ENCODE measurements at regions not wholly inside any gene's neighbourhood (a gene's known extent, or its start where the extent isn't known, plus 50 kb on each side); places are given as distances from the start of the nearest gene placed in this dataset.

DNA sequence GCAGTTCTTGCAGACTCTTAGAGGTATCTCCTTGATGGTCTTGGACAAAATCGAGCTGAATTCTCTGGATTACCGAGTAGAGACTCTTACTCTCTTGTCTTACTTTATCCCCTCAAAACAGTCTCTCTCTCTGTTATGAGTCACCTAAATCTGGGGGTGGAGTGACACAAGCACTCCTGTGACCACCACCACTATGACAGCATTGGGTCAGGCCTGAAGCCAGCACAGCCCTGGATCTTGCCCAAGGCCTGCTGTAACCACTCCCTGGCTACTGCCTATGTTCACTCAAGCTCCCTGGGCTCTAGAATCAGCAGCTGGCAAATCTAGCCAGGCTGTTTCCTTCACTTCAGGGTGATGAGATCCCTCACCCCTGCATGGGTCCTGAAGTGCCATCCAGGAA, 662.5 kb downstream of the LUZP2 start:
- Histone ChIP-seq H3K4me2 (no peak overlapping the region), H4K20me1 (no peaks in the 10 kb centered on the region), H3K36me3 (no peaks in the 10 kb centered on the region), H3K27me3 (no peaks in the 10 kb centered on the region), H3K9ac (no peak overlapping the region), H3K4me1 (no peaks in the 10 kb centered on the region), H3K4me3 (no peak overlapping the region), H3K27ac (no peak overlapping the region), H3K9me3 (replicated peaks in 1 of 11) (no peaks in the 10 kb centered on the region)
- no peak for TF ChIP-seq Cebpa-rat (IDR thresholded peaks at IDR 0.05)

GRCh38 chr11:25163421-25163820, 666.6 kb downstream of the LUZP2 start:
- Histone ChIP-seq H3K27me3 (no peaks in the 10 kb centered on the region), H3K4me3 (no peak overlapping the region), H3K9me3 (replicated peaks in 1 of 11) (peaks cover 0 to 8% (median 0%) of the 10 kb centered on the region in 11 experiments; a peak in 3 of 22 replicates), H4K20me1 (no peaks in the 10 kb centered on the region), H3K9ac (no peak overlapping the region), H3K4me1 (no peaks in the 10 kb centered on the region), H3K36me3 (no peaks in the 10 kb centered on the region), H3K27ac (no peak overlapping the region), H3K4me2 (no peak overlapping the region)
- TF ChIP-seq Cebpa-rat (IDR thresholded peaks at IDR 0.05): no peak

- no peaks in the 10 kb centered on the region for H4K20me1 ChIP-seq
- no peak for TF ChIP-seq Cebpa-rat (IDR thresholded peaks at IDR 0.05)
- H3K36me3 ChIP-seq: no peaks in the 10 kb centered on the region
- H3K4me2 ChIP-seq: no peak overlapping the region
- no peaks in the 10 kb centered on the region for H3K27me3 ChIP-seq
- no peaks in the 10 kb centered on the region for H3K4me1 ChIP-seq
- no peaks in the 10 kb centered on the region for H3K9me3 ChIP-seq (replicated peaks in 1 of 11)
- H3K4me3 ChIP-seq: no peak overlapping the region
- H3K27ac ChIP-seq: no peak overlapping the region
- H3K9ac ChIP-seq: no peak overlapping the region
These were observed 683.3 kb downstream of the LUZP2 start for GRCh38 chr11:25180187-25180586.

DNA sequence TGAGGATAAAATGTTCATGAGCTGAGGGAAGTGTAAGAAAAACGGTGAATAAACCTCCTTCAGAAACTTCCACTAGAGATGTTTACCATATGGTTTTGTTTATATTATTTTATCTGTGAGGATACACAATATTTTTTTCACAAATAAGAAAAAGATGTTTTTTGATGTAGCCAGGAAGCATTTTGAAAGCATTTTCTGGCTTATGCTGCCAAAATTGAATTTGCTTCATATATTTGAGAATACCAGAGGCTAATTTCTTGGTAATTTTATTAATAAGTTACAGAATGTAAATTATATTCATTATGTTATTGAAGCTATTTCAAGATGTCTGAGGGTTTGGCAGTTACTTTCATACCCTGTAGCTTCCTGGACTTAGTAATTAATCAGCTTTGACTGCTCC, 686.6 kb downstream of the LUZP2 start:
- Histone ChIP-seq H3K4me3 (no peak overlapping the region), H3K4me1 (no peaks in the 10 kb centered on the region), H3K4me2 (no peak overlapping the region), H3K9me3 (replicated peaks in 1 of 11) (no peaks in the 10 kb centered on the region), H3K27me3 (no peaks in the 10 kb centered on the region), H3K27ac (no peak overlapping the region), H4K20me1 (no peaks in the 10 kb centered on the region), H3K36me3 (no peaks in the 10 kb centered on the region), H3K9ac (no peak overlapping the region)
- no peak for TF ChIP-seq Cebpa-rat (IDR thresholded peaks at IDR 0.05)

DNA sequence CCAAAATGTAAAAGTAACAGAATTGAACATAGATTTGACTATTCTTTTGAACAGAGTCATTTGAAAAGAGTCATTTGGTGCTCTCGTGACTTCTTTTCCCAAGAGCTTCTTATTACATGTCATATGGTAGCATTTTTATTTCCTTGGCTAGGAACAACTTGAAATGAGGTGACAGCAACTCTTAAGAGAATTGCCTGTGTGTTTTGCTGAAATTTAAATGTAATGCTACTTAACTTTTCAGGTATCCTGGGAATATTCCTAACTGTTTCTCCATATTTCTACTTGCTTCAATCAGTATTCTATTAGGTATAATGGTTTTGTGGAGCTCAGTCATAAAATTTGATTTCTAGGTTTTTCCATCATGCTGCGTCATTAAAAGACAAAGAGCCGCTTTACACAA, 700.7 kb downstream of the LUZP2 start:
- no peak for TF ChIP-seq Cebpa-rat (IDR thresholded peaks at IDR 0.05)
- H3K27me3 ChIP-seq: no peaks in the 10 kb centered on the region
- H3K36me3 ChIP-seq: no peaks in the 10 kb centered on the region
- H3K4me3 ChIP-seq: no peak overlapping the region
- no peaks in the 10 kb centered on the region for H3K9me3 ChIP-seq (replicated peaks in 1 of 11)
- H3K9ac ChIP-seq: no peak overlapping the region
- H3K27ac ChIP-seq: no peak overlapping the region
- H3K4me1 ChIP-seq: no peaks in the 10 kb centered on the region
- no peak overlapping the region for H3K4me2 ChIP-seq
- H4K20me1 ChIP-seq: no peaks in the 10 kb centered on the region

DNA sequence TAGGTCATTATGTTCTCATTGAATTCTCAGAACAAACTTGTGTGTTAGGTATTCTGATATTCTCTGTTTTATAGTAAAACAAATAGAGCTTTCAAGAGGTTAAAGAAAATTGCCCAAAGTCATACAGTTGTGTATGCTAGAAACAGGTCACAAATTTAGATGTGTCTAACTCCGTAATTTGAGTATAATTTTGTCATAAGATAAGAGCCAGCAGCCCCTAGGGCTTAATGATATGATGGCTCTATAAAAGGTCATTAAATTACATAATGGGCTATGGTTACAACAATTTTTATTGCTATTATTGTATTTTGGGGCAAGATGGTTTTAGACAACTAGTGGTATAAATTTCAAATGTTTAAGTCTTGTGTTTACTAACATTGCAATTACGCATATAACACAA, 701.9 kb downstream of the LUZP2 start:
- Histone ChIP-seq H3K9ac (no peak overlapping the region), H3K4me1 (no peaks in the 10 kb centered on the region), H4K20me1 (no peaks in the 10 kb centered on the region), H3K9me3 (replicated peaks in 1 of 11) (no peaks in the 10 kb centered on the region), H3K36me3 (no peaks in the 10 kb centered on the region), H3K27me3 (no peaks in the 10 kb centered on the region), H3K27ac (no peak overlapping the region), H3K4me3 (no peak overlapping the region), H3K4me2 (no peak overlapping the region)
- no peak for TF ChIP-seq Cebpa-rat (IDR thresholded peaks at IDR 0.05)

GRCh38 chr11:25200925-25201324, 704.1 kb downstream of the LUZP2 start:
- Histone ChIP-seq H3K27ac (no peak overlapping the region), H3K9ac (no peak overlapping the region), H4K20me1 (no peaks in the 10 kb centered on the region), H3K4me2 (no peak overlapping the region), H3K4me3 (no peak overlapping the region), H3K9me3 (replicated peaks in 1 of 11) (no peaks in the 10 kb centered on the region), H3K27me3 (no peaks in the 10 kb centered on the region), H3K4me1 (no peaks in the 10 kb centered on the region), H3K36me3 (no peaks in the 10 kb centered on the region)
- TF ChIP-seq Cebpa-rat (IDR thresholded peaks at IDR 0.05): no peak

DNA sequence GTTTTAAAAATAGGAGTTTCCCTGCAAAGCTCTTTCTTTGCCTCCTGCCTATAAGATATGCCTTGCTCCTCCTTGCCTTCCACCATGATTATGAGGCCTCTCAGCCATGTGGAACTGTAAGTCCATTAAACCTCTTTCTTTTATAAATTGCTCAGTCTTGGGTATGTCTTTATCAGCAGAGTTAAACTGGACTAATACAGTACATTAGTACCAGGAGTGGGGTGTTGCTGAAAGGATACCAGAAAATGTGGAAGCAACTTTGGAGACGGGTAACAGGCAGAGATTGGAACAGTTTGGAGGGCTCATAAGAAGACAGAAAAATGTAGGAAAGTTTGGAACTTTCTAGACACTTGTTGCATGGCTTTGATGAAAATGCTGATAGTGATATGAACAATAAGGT, 709.9 kb downstream of the LUZP2 start:
- TF ChIP-seq Cebpa-rat (IDR thresholded peaks at IDR 0.05): no peak
- Histone ChIP-seq H3K4me2 (no peak overlapping the region), H3K9ac (no peak overlapping the region), H3K9me3 (replicated peaks in 1 of 11) (peaks cover 0 to 11% (median 6%) of the 10 kb centered on the region in 11 experiments; a peak in 14 of 22 replicates), H3K4me1 (no peaks in the 10 kb centered on the region), H3K36me3 (no peaks in the 10 kb centered on the region), H4K20me1 (no peaks in the 10 kb centered on the region), H3K27me3 (no peaks in the 10 kb centered on the region), H3K27ac (no peak overlapping the region), H3K4me3 (no peak overlapping the region)

- H3K27ac ChIP-seq: no peak overlapping the region
- H3K9me3 ChIP-seq (replicated peaks in 1 of 11): peaks cover 0 to 6% (median 3%) of the 10 kb centered on the region in 11 experiments; a peak in 14 of 22 replicates
- no peaks in the 10 kb centered on the region for H4K20me1 ChIP-seq
- H3K4me1 ChIP-seq: no peaks in the 10 kb centered on the region
- no peak overlapping the region for H3K4me2 ChIP-seq
- no peaks in the 10 kb centered on the region for H3K27me3 ChIP-seq
- no peak overlapping the region for H3K9ac ChIP-seq
- no peaks in the 10 kb centered on the region for H3K36me3 ChIP-seq
- no peak overlapping the region for H3K4me3 ChIP-seq
- no peak for TF ChIP-seq Cebpa-rat (IDR thresholded peaks at IDR 0.05)
These were observed 714.9 kb downstream of the LUZP2 start for GRCh38 chr11:25211635-25212254.

- Histone ChIP-seq H3K9me3 (replicated peaks in 1 of 11) (no peaks in the 10 kb centered on the region), H3K36me3 (no peaks in the 10 kb centered on the region), H3K4me2 (no peak overlapping the region), H3K9ac (no peak overlapping the region), H3K27ac (no peak overlapping the region), H3K27me3 (no peaks in the 10 kb centered on the region), H3K4me3 (no peak overlapping the region), H3K4me1 (no peaks in the 10 kb centered on the region), H4K20me1 (no peaks in the 10 kb centered on the region)
- no peak for TF ChIP-seq Cebpa-rat (IDR thresholded peaks at IDR 0.05)
These were observed 717.8 kb downstream of the LUZP2 start for GRCh38 chr11:25214535-25215176.

All from BLaER1 treated with 17β-estradiol and CSF1 and Interleukin-3, amounts not matched to agents 10 nM and 100 nM (cell line).